ENCODE measurements at regions not wholly inside any gene's neighbourhood (a gene's known extent, or its start where the extent isn't known, plus 50 kb on each side); places are given as distances from the start of the nearest gene placed in this dataset.

DNA sequence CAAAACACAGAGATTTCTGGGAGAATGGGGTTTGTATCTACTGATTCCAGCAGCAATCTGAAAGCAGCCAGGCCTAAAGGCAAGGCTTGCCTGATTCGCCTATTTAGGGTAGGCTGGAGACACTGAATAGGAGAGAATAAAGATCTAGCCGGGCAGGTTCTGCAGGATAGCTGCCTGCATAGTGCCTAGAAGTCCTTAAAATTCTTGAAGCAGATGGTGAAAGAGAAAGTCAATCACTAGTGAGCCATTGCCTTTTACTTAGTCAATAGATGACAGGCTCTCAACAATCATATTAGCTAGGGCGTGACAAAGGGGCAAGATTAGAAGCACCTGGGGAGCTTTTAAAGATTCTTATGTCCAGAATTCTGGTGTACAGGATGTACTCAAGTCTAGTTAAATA lies 522.7 kb downstream of the HTR1A start:
- TF ChIP-seq POLR2A (IDR thresholded peaks at IDR 0.05), result no peak
- TF ChIP-seq, protein P1, sequence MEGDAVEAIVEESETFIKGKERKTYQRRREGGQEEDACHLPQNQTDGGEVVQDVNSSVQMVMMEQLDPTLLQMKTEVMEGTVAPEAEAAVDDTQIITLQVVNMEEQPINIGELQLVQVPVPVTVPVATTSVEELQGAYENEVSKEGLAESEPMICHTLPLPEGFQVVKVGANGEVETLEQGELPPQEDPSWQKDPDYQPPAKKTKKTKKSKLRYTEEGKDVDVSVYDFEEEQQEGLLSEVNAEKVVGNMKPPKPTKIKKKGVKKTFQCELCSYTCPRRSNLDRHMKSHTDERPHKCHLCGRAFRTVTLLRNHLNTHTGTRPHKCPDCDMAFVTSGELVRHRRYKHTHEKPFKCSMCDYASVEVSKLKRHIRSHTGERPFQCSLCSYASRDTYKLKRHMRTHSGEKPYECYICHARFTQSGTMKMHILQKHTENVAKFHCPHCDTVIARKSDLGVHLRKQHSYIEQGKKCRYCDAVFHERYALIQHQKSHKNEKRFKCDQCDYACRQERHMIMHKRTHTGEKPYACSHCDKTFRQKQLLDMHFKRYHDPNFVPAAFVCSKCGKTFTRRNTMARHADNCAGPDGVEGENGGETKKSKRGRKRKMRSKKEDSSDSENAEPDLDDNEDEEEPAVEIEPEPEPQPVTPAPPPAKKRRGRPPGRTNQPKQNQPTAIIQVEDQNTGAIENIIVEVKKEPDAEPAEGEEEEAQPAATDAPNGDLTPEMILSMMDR (IDR thresholded peaks at IDR 0.05), result no peak
